Ovary (tissue), 7 donors: ENCODE measurements at regions not wholly inside any gene's neighbourhood (a gene's known extent, or its start where the extent isn't known, plus 50 kb on each side); places are given as distances from the start of the nearest gene placed in this dataset.

Source experiments
- DNase-seq, 5 donors: peaks; one replicate each; pipeline ENCODE4 v3.0.0-alpha.2; 2019 to 2020
- H3K27ac ChIP-seq, 2 donors: fragments of 200-600 bp; one replicate each; pipeline versions ENCODE4 v1.5.1 to v1.8.0; 2019 to 2022
- H3K27me3 ChIP-seq: fragments of 200-600 bp; one replicate; pipeline ENCODE4 v1.8.0; 2022
- H3K36me3 ChIP-seq: fragments of 200-600 bp; sonication (generic); one replicate; pipeline ENCODE4 v1.5.1; 2019
- H3K4me1 ChIP-seq: one replicate; pipeline ENCODE4 v1.8.1; 2013; ENCODE audit warnings: mild to moderate bottlenecking, moderate library complexity; ENCODE audit not compliant: insufficient read depth
- H3K4me3 ChIP-seq: fragments of 200-600 bp; sonication (generic); one replicate; pipeline ENCODE4 v1.5.1; 2017
- H3K9me3 ChIP-seq, 2 donors: fragments of 200-600 bp in 1 of 2; sonication (generic) in 1 of 2; one replicate each; pipeline versions ENCODE4 v1.5.1 to v1.8.1; 2013 to 2019; ENCODE audit warnings: mild to moderate bottlenecking in 1 of 2, moderate library complexity in 1 of 2
- EP300 ChIP-seq: sonication (generic); formaldehyde crosslinking; IDR thresholded peaks from one replicate; pipeline ENCODE4 v1.6.1; 2017; ENCODE audit warnings: antibody characterized with exemption
- POLR2A ChIP-seq: fragments of 450-650 bp; IDR thresholded peaks from one replicate; pipeline ENCODE4 v1.6.1; 2017; ENCODE audit warnings: antibody characterized with exemption, mild to moderate bottlenecking, moderate library complexity
- WGBS, 3 donors: extraction: QIAGEN DNeasy Blood & Tissue Kit in 1 of 3; methylation state at CpG; one replicate each; pipeline versions ENCODE4 v1.1.5 to v1.1.7; 2013 to 2017; 5-methylcytosine and 5-hydroxymethylcytosine counted together
- intact Hi-C, 4 donors: fragments of 100-400 bp; cut with DNase I; formaldehyde crosslinking; loops; one replicate each; pipeline versions ENCODE4 v1.11.0 to v1.15.1; 2022 to 2023
- TF ChIP-seq, protein P1 (sequence below), 3 donors: fragments of 450-650 bp in 2 of 3; fragments of 200-600 bp in 1 of 3; IDR thresholded peaks; one replicate each; pipeline versions ENCODE4 v1.5.1 to v1.8.0; 2016 to 2022; ENCODE audit warnings: antibody characterized with exemption in 3 of 3, mild to moderate bottlenecking in 1 of 3
- donor health status: DM: no; HTN: no; CAD: no; lungs with moderate emphysema.
- donor health status: DM: no; HTN: no; CAD: no.
- donor health status: Bipolar disorder and iron deficiency.
- donor health status: DM: no; HTN: no; CAD: no.
- donor health status: DM: yes; HTN: yes; CAD: no.

DNA sequence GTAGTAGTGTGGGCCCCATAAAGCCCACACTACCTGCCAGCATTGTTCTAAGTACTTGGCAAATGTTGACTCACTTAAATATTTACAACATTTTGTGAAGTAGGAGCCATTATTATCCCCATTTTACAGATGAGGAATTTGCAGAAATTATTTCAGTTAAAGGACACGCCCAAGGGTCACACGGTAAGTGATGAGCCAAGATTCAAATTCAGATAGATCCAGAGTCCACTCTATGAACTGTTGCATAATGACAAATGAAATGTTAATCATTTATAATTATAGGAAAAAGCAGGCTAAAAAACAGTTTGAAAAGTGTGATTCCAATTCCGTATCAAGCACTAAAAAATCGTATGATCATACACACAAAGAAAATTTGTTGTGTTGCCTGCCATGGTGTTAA is 108.4 kb downstream of the MDH1 start:
- 93 to 98% (median 95%) methylated on average over 4 of the region's 4 CpGs for WGBS, 3 donors
- DNase-seq: no peak
- intact Hi-C loops: loop anchor here in 3 of 4 donors (5.0 to 10.0 kb wide), 3 partner anchors 158 to 188 kb away; no protein-coding TSS in a partner anchor

DNA sequence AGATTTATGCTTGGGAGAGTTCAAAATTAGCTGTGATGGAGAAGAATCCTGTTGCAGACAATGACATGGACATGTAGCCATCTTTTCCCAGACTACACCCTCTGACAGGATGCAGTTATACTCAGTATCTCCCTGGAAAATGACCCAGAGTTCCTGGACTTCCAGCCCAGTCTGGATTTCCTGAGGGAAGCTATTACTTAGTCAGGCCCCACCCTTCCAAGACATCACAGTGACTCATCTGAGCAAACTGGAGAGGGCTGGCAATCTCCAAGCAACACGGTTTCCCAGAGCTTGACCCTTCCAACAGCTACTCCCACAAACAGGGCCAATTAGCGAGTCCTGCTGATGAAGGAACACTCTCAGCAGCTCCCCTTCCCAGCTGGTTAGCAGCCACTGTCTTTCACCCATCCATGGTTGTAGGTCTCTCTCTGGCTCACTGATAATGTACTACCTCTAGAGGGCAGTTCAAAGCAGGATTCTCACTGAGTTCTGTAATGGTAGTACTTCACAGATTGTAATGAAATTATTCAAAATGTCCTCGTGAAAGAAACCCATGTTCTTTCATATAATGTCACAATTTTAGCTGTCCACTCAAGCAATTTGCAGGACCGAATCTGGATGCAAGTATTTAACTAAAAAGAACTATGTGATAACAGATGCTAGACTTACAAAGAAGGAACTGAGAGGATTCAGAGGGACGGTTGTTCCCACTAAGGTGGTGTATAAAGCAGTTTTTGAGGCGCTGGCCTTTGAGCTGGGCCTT is 110.2 kb downstream of the MDH1 start:
- no peak overlapping the region for H3K4me3 ChIP-seq
- TF ChIP-seq, protein P1, sequence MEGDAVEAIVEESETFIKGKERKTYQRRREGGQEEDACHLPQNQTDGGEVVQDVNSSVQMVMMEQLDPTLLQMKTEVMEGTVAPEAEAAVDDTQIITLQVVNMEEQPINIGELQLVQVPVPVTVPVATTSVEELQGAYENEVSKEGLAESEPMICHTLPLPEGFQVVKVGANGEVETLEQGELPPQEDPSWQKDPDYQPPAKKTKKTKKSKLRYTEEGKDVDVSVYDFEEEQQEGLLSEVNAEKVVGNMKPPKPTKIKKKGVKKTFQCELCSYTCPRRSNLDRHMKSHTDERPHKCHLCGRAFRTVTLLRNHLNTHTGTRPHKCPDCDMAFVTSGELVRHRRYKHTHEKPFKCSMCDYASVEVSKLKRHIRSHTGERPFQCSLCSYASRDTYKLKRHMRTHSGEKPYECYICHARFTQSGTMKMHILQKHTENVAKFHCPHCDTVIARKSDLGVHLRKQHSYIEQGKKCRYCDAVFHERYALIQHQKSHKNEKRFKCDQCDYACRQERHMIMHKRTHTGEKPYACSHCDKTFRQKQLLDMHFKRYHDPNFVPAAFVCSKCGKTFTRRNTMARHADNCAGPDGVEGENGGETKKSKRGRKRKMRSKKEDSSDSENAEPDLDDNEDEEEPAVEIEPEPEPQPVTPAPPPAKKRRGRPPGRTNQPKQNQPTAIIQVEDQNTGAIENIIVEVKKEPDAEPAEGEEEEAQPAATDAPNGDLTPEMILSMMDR (IDR thresholded peaks at IDR 0.05): peak in 1 of 3 donors; percentile 51
- TF ChIP-seq EP300 (no peak), POLR2A (no peak)
- intact Hi-C loops: loop anchor here in 3 of 4 donors (5.0 to 10.0 kb wide), 3 partner anchors 156 to 186 kb away; no protein-coding TSS in a partner anchor
- WGBS, 3 donors: 35 to 40% (median 39%) methylated on average over 6 of the region's 6 CpGs
- peak; percentile 18 to 71 (median 34) for DNase-seq
- H3K27me3 ChIP-seq: no peaks in the 10 kb centered on the region
- no peaks in the 10 kb centered on the region for H3K9me3 ChIP-seq
- H3K36me3 ChIP-seq: no peaks in the 10 kb centered on the region
- no peak overlapping the region for H3K27ac ChIP-seq
- no peaks in the 10 kb centered on the region for H3K4me1 ChIP-seq

More for the DNA sequence above, 108.4 kb downstream of the MDH1 start:
- Histone ChIP-seq H3K4me1 (no peaks in the 10 kb centered on the region), H3K4me3 (no peak overlapping the region), H3K27ac (no peak overlapping the region), H3K27me3 (no peaks in the 10 kb centered on the region), H3K36me3 (no peaks in the 10 kb centered on the region), H3K9me3 (no peaks in the 10 kb centered on the region)
- no peak for TF ChIP-seq POLR2A
- TF ChIP-seq EP300: no peak
- TF ChIP-seq, protein P1 (IDR thresholded peaks at IDR 0.05): no peak

DNA sequence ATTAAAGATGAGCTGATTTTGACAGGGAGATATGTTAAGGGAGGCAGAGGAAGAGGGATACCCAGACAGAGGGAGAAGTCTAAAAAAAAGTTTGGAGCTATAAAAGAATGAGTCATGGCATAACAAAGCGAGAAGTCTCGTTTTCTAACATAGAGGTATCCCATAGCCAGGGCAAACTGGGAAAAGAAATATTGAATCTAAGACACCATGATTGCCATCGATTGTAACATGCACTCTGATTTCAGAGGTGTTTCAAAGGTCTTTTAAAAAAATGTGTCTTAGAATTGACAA is 110.7 kb downstream of the MDH1 start:
- no peaks in the 10 kb centered on the region for H3K36me3 ChIP-seq
- no peak overlapping the region for H3K4me3 ChIP-seq
- 77 to 82% (median 78%) methylated on average over 3 of the region's 3 CpGs for WGBS, 3 donors
- intact Hi-C loops: loop anchor here in 3 of 4 donors (5.0 to 10.0 kb wide), 3 partner anchors 155 to 185 kb away; no protein-coding TSS in a partner anchor
- H3K27me3 ChIP-seq: no peaks in the 10 kb centered on the region
- H3K4me1 ChIP-seq: no peaks in the 10 kb centered on the region
- no peak for DNase-seq
- H3K9me3 ChIP-seq: no peaks in the 10 kb centered on the region
- H3K27ac ChIP-seq: no peak overlapping the region
- TF ChIP-seq, protein P1 (IDR thresholded peaks at IDR 0.05): no peak
- TF ChIP-seq EP300 (no peak), POLR2A (no peak)

DNA sequence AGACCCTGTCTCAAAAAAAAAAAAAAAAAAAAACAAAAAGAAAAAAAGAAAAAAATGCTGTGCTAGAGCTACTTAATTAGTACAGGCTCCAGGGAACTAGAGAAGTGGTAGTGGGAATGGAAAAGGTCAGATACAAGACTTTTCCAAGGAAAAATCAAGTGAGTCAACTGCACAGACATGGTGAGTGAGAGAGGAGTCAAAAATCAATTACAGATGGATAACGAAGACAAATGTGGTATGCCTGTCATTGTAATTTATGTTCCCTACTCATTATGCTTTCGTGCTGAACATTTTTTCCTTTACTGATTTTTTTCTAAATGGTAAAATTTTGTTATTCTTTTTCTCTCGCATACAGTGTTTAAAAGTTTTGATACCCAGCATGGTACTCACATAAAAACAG is 111.5 kb downstream of the MDH1 start:
- no peak overlapping the region for H3K27ac ChIP-seq

More for the DNA sequence above, 111.5 kb downstream of the MDH1 start:
- TF ChIP-seq, protein P1 (IDR thresholded peaks at IDR 0.05): no peak
- TF ChIP-seq EP300: no peak
- no peak for TF ChIP-seq POLR2A
- intact Hi-C loops: no loop called here
- H3K4me1 ChIP-seq: no peaks in the 10 kb centered on the region
- no peak for DNase-seq
- no peaks in the 10 kb centered on the region for H3K36me3 ChIP-seq
- no peaks in the 10 kb centered on the region for H3K27me3 ChIP-seq
- WGBS, 3 donors: 82 to 92% (median 90%) methylated on average over 3 of the region's 3 CpGs
- H3K9me3 ChIP-seq: no peaks in the 10 kb centered on the region
- H3K4me3 ChIP-seq: no peak overlapping the region
